Small intestine (tissue), 7 donors: ENCODE measurements at regions not wholly inside any gene's neighbourhood (a gene's known extent, or its start where the extent isn't known, plus 50 kb on each side); places are given as distances from the start of the nearest gene placed in this dataset.

Experiments used
- DNase-seq, 2 donors: peaks; one replicate each; pipeline versions ENCODE4 v3.0.0 to v3.0.0-alpha.2; 2013
- FAIRE-seq: peaks from 2 replicates; lab custom pipeline; 2012; peaks lifted over from hg19 to GRCh38; lab: Jason Lieb, UNC
- H3K27ac ChIP-seq, 3 donors: one replicate each; pipeline ENCODE4 v1.5.1; 2013; ENCODE audit warnings: low read length in 2 of 3, mild to moderate bottlenecking in 2 of 3, control low read depth in 1 of 3, inconsistent platforms in 1 of 3, low read depth in 1 of 3, moderate library complexity in 1 of 3
- H3K27me3 ChIP-seq, 3 donors: one replicate each; pipeline ENCODE4 v1.6.1; 2013; ENCODE audit warnings: low read length in 3 of 3, inconsistent platforms in 1 of 3; ENCODE audit not compliant: control insufficient read depth in 3 of 3, insufficient read depth in 3 of 3
- H3K36me3 ChIP-seq, 3 donors: one replicate each; pipeline ENCODE4 v1.6.1; 2013; ENCODE audit warnings: low read length in 3 of 3, inconsistent platforms in 1 of 3, low read depth in 1 of 3, mild to moderate bottlenecking in 1 of 3, moderate library complexity in 1 of 3; ENCODE audit not compliant: control insufficient read depth in 3 of 3, insufficient read depth in 2 of 3
- H3K4me1 ChIP-seq, 3 donors: one replicate each; pipeline ENCODE4 v1.6.1; 2013; ENCODE audit warnings: low read length in 2 of 3, inconsistent platforms in 1 of 3, low read depth in 1 of 3, mild to moderate bottlenecking in 1 of 3, moderate library complexity in 1 of 3; ENCODE audit not compliant: control insufficient read depth in 3 of 3, insufficient read depth in 2 of 3
- H3K4me3 ChIP-seq, 3 donors: one replicate each; pipeline ENCODE4 v1.5.1; 2013; ENCODE audit warnings: low read length in 3 of 3, control low read depth in 1 of 3, inconsistent platforms in 1 of 3, low read depth in 1 of 3, mild to moderate bottlenecking in 1 of 3, moderate library complexity in 1 of 3
- H3K9me3 ChIP-seq, 2 donors: one replicate each; pipeline ENCODE4 v1.6.1; 2013; ENCODE audit warnings: low read depth in 1 of 2, low read length in 1 of 2; ENCODE audit not compliant: control insufficient read depth in 2 of 2, insufficient read depth in 1 of 2
- WGBS, 3 donors: extraction: QIAGEN DNeasy Blood & Tissue Kit; methylation state at CpG; one replicate each; pipeline ENCODE4 v1.1.7; 2013; 5-methylcytosine and 5-hydroxymethylcytosine counted together
- donor health status: healthy with polysubstance abuse.
- donor health status: control.
- donor health status: control.
- donor health status: Bipolar disorder and iron deficiency.
- donor health status: healthy.

DNA sequence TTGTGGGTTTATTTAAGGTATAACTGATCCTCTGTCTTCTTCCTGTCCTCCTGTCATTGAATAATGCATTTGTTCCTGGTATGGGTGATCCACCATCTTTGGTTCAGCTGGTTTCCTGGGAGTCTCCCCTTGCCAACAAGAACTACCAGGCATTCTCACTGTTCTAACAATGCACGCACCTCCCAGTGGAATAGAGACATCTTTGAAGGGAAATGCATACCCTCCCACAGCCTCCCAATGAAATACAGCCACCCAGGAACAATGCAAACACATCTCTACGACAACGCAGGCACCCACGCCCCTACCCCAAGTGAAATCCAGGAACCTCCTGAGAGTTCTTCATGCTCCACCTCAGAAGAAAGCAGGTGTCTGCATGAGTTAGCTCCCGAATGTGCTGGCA lies 318.0 kb downstream of the SOX11 start:
- FAIRE-seq (no peak), DNase-seq (no peak)
- peaks cover 0 to 2% of the 10 kb centered on the region in 2 donors for H3K9me3 ChIP-seq
- H3K36me3 ChIP-seq: no peaks in the 10 kb centered on the region
- no peak overlapping the region for H3K27ac ChIP-seq
- 82 to 91% (median 89%) methylated on average over 5 of the region's 5 CpGs for WGBS, 3 donors
- H3K4me3 ChIP-seq: no peak overlapping the region
- H3K4me1 ChIP-seq: no peaks in the 10 kb centered on the region
- H3K27me3 ChIP-seq: no peaks in the 10 kb centered on the region

DNA sequence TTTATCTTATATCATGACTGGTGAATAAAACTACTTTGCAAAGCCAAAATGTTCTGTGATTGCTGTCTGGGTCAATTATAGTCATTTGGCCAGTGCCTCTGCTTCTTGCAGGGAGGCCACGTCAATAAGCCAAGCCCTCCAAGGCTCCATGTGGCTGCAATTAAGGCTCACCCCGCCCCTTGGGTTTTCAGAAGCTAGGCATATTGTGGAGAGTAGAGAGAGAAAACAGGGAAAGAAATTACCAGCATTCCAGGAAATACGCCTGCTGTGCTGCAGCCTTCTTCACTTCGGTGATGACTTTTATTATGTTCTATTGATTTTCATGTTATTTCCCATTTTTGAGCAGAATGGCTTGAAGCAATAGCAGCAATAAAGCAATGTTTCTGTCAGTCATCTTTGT lies 319.7 kb downstream of the SOX11 start:
- Histone ChIP-seq H3K27ac (no peak overlapping the region), H3K4me3 (no peak overlapping the region), H3K36me3 (no peaks in the 10 kb centered on the region), H3K4me1 (no peaks in the 10 kb centered on the region), H3K27me3 (no peaks in the 10 kb centered on the region), H3K9me3 (no peaks in the 10 kb centered on the region)
- FAIRE-seq (no peak), DNase-seq (no peak)
- WGBS, 3 donors: 59 to 70% (median 68%) methylated on average over 4 of the region's 4 CpGs

DNA sequence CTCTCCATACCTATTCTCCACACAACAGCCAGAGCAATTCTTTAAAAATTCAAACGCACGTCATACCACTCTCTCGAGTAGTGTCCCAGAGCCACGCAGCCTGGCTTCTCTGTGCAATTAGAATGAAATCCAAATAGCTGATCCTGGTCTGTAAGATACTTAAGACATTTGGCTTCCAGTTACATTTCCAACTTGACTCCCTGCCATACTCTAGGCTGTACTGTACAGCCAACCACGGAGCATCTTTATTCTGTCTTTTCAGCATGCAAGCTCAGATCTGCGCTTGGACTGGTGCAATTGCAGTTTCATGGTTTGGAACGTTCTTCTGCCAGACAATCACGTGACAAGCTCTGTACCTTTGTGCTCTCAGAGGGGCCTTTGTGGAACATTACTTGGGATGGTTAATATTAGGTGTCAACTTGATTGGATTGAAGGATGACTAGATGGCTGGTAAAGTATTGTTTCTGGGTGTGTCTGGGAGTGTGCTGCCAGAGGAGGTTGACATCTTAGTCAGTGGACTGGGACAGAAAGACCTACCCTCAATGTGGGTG lies 325.6 kb downstream of the SOX11 start:
- no peaks in the 10 kb centered on the region for H3K27me3 ChIP-seq
- no peak for DNase-seq
- 60 to 81% (median 71%) methylated on average over 8 of the region's 8 CpGs for WGBS, 3 donors
- no peaks in the 10 kb centered on the region for H3K9me3 ChIP-seq
- H3K4me1 ChIP-seq: no peaks in the 10 kb centered on the region
- no peaks in the 10 kb centered on the region for H3K36me3 ChIP-seq
- no peak overlapping the region for H3K27ac ChIP-seq
- no peak for FAIRE-seq
- no peak overlapping the region for H3K4me3 ChIP-seq

DNA sequence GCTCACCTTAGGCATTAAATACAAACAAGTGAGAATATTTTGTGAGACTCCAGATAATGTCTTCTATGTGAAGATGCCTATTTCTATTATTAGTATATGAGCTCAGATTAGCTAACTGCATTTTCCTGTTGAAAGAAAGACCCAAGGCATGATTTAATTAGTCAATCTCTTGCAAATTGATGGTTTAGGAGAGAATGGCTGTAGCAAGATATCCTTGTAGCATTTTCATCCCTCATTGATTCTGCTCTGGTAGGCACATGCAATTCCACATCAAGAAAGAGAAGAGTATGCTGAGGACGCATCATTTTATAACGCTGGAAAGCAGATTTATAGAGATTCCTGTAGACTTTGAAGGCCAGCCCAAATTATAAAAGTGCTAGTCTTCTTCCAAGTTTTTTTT lies 332.0 kb downstream of the SOX11 start:
- DNase-seq (no peak), FAIRE-seq (no peak)
- H3K4me3 ChIP-seq: no peak overlapping the region
- no peaks in the 10 kb centered on the region for H3K9me3 ChIP-seq
- no peak overlapping the region for H3K27ac ChIP-seq
- H3K4me1 ChIP-seq: no peaks in the 10 kb centered on the region
- no peaks in the 10 kb centered on the region for H3K36me3 ChIP-seq
- no peaks in the 10 kb centered on the region for H3K27me3 ChIP-seq
- WGBS, 3 donors: 40 to 90% (median 62%) methylated on average over 2 of the region's 2 CpGs

DNA sequence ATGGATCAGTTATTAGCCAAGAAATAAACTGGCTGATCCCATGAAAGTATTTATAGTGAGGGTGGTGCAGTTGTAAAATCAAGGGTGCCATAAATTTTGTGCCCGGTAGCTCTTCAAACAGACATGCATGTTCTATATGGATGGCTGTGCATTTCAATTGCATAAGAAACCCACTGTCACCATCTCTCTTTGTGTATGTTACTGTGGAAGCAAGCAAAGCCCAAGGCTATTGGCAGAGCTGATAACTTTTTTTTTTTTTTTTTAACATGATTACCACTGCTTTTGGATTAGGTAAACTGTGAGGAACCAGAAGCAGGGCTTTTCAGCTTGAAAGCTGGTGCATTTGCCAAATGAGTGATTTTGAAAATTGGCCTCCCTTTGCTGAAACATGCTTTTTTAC lies 332.6 kb downstream of the SOX11 start:
- FAIRE-seq (no peak), DNase-seq (peak in 1 of 2 donors; percentile 24)
- H3K4me1 ChIP-seq: no peaks in the 10 kb centered on the region
- H3K9me3 ChIP-seq: no peaks in the 10 kb centered on the region
- H3K27me3 ChIP-seq: no peaks in the 10 kb centered on the region
- no peak overlapping the region for H3K27ac ChIP-seq
- H3K36me3 ChIP-seq: no peaks in the 10 kb centered on the region
- no peak overlapping the region for H3K4me3 ChIP-seq
- WGBS, 3 donors: 11 to 68% (median 48%) methylated on average over 1 of the region's 1 CpG

DNA sequence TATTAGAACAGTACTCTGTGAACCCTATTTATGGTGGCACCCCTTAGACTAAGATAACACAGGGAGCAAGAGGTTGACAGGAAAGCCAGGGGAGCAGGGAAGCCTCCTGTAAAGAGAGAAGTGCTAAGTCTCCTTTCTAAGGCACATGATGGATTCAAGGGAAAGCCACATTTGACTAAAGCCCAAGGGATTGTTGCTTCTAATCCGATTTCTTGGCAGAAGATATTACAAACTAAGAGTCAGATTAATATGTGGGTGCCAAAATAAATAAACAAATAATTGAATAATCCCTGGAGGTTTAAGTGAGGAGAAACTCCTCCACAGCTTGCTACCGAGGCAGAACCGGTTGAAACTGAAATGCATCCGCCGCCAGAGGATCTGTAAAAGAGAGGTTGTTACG lies 333.2 kb downstream of the SOX11 start:
- Histone ChIP-seq H3K27me3 (no peaks in the 10 kb centered on the region), H3K27ac (no peak overlapping the region), H3K9me3 (no peaks in the 10 kb centered on the region), H3K4me3 (no peak overlapping the region), H3K4me1 (no peaks in the 10 kb centered on the region), H3K36me3 (no peaks in the 10 kb centered on the region)
- no peak for FAIRE-seq
- 56 to 76% (median 74%) methylated on average over 6 of the region's 6 CpGs for WGBS, 3 donors
- no peak for DNase-seq

DNA sequence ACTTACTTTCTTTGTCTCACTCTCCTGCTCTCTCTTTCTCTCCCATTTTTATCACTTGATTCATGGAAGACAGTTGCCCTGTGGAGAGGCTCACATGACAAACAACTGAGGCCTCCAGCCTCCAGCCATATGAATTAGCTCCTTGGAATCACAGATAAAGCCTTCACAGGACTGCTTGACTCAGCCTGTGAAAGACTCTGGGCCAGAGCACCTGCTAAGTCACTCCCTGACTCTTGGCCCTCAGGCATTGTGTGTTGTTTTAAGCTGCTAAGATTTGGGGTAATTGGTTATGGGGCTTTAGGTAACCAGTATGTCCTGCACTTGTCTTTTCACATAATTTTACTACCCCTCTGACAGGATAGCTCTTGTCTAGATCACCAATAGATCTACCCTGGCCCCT lies 334.9 kb downstream of the SOX11 start:
- Histone ChIP-seq H3K27ac (no peak overlapping the region), H3K9me3 (no peaks in the 10 kb centered on the region), H3K4me1 (no peaks in the 10 kb centered on the region), H3K27me3 (no peaks in the 10 kb centered on the region), H3K36me3 (no peaks in the 10 kb centered on the region), H3K4me3 (no peak overlapping the region)
- FAIRE-seq (no peak), DNase-seq (no peak)

DNA sequence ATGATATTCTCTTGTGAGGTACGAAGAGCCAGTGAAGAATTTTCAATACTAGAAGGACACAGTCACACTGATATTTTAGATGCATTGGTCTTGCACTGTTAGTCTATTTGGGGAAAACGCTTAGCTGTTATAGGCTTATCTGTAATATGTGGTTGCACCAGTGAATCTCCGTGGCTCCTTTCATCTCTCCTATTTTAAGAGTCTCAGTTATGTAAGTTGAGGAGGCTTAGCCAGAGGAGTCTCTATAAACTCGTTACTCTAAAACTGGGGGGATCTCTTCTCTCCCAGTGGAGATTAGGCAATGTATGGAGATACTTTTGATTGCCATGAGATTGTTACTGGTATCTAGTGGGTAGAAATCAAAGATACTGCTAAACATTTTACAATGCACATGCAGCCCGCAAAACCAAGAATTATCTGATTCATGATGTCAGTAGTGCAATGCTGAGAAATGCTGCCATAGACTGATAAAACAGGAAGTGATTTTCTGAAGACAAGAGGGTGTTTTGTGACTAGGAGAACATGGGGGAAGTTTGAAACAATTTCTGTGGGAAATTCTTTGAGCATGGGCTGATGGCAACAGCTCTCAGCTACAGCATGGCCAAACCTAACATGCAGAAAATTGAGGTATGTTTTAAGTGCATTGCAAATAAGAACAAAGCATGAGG lies 339.1 kb downstream of the SOX11 start:
- no peak for DNase-seq
- H3K27ac ChIP-seq: no peak overlapping the region
- whole genome bisulfite sequencing, 3 donors: 81 to 85% (median 82%) methylated on average over 5 of the region's 5 CpGs
- H3K4me3 ChIP-seq: no peak overlapping the region
- FAIRE-seq: no peak
- H3K27me3 ChIP-seq: no peaks in the 10 kb centered on the region
- H3K36me3 ChIP-seq: no peaks in the 10 kb centered on the region
- H3K4me1 ChIP-seq: no peaks in the 10 kb centered on the region
- H3K9me3 ChIP-seq: no peaks in the 10 kb centered on the region

DNA sequence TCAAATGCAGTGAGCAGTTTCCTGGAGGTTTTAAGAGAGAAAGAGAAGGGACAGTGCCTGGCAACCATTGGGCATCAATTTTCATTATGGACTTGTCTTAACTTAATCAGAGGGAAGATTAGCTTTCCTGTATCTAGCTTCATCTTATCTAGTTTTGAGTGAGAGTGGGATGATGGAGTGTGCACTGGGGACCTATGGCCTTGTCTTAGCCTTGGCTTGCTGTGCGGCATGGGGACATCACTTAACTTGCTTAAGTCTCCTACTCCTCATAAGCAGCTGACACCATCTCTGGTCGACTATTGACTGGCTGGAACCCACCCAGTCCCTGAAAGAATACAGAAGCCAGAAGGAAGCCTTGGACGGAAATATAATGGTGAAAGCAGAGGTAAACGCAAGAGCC lies 344.0 kb downstream of the SOX11 start:
- no peak for DNase-seq
- Histone ChIP-seq H3K36me3 (no peaks in the 10 kb centered on the region), H3K27ac (no peak overlapping the region), H3K4me3 (no peak overlapping the region), H3K27me3 (no peaks in the 10 kb centered on the region), H3K9me3 (no peaks in the 10 kb centered on the region), H3K4me1 (no peaks in the 10 kb centered on the region)
- no peak for FAIRE-seq
- 76 to 84% (median 81%) methylated on average over 4 of the region's 4 CpGs for WGBS, 3 donors
